NCI-H146 treated with DMSO at 0.1 percent for 48 hours (cell line): ENCODE measurements at regions not wholly inside any gene's neighbourhood (a gene's known extent, or its start where the extent isn't known, plus 50 kb on each side); places are given as distances from the start of the nearest gene placed in this dataset.

Experiments
- DNase-seq: peaks from one replicate; lab custom pipeline; 2025; ENCODE audit not compliant: unreplicated experiment; lab: John Stamatoyannopoulos, UW

- no peak for DNase-seq
Observed at GRCh38 chr14:97458661-97459579, 661.7 kb downstream of the VRK1 start.

DNA sequence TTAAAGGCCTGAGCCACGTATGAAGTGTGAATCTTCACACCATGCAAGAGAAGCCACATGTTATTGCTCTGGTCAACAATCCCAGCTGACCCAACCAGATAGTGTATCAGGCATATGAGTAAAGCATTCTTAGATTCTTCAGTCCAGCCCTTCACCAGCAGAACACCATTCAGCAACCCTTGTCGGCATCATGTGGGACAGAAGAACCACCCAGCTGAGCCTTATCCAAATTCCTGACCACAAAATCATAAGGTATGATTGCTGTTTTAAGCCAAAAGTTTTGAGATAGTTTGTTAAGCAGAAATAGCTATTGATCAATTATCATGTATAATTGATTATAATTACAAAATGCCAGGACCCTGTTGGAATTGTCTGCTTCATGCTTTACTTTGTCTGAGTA lies 664.9 kb downstream of the VRK1 start:
- no peak for DNase-seq

- DNase-seq: no peak
Observed at GRCh38 chr14:97468220-97468619, 671.0 kb downstream of the VRK1 start.

GRCh38 chr14:97477353-97477752 lies 680.2 kb downstream of the VRK1 start:
- no peak for DNase-seq

- DNase-seq: no peak
Observed at GRCh38 chr14:97485201-97485600, 688.0 kb downstream of the VRK1 start.

DNA sequence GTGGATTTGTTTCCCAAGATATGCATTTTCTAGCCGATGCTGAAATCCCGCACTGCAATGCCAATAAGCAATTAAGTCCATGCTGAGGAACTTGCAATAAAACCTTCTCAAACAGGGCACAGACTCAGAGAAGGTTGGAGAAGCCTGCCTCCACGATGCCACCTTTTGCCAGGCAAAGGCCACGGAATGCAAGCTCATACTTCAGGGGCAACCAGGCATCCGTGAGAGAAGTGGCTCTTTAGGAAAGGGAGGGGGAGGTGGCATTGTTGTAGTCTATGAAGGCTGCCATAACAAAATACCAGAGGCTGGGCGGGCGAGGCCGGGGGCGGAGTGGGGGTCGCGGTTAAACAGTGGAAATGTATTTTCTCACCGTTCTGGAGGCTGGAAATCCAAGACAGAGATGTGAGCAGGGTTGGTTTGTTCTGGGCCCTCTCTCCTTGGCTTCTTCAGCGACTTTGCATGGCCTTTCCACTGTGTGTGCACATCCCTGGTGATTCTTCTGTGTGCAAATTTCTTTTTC lies 689.5 kb downstream of the VRK1 start:
- DNase-seq: no peak

DNA sequence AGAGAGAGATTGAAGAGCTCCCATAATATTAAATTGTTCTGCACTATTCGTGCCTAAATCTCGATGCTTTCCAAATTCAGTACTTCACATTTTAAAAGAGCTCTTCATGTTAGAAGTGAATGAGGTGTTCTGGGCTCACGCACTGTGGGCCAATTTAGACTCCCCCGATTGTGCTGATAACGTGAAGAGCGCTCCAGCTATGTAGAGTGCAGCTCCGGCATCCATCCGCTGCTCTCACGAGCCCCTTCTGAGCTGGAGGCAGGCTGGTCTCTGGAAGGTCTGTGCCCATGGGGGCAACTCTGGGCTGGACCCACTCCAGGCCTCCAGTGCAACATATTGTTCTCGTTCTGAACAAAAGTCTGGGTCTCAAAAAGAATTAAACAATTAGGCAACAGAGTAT lies 692.6 kb downstream of the VRK1 start:
- no peak for DNase-seq

- DNase-seq: no peak
Observed at GRCh38 chr14:97490521-97491070, 693.4 kb downstream of the VRK1 start.

GRCh38 chr14:97491697-97492096 lies 694.5 kb downstream of the VRK1 start:
- no peak for DNase-seq

- DNase-seq: no peak
Observed at GRCh38 chr14:97499790-97500481, 702.8 kb downstream of the VRK1 start.

- DNase-seq: no peak
Observed at GRCh38 chr14:97506626-97507025, 709.4 kb downstream of the VRK1 start.

DNA sequence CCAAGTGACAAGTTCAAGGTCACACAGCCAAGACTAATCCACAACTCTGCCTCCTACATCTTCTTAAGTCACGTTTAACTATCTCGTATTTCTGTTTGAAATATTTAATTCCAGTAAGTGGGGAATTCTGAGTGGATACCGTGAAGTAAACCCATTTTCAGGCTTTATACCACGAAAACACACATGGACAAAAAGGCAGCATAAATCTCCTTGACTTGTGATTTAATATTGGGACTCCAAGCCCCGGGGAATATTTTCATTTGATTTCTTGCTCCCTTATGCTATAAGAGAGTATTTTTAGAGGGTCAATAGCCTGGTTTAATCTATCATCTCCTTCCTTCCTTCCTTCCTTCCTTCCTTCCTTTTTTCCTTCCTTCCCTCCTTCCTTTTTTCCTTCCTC lies 716.7 kb downstream of the VRK1 start:
- DNase-seq: no peak

GRCh38 chr14:97517566-97518234 lies 720.5 kb downstream of the VRK1 start:
- DNase-seq: no peak

GRCh38 chr14:97523936-97524335 lies 726.8 kb downstream of the VRK1 start:
- no peak for DNase-seq

DNA sequence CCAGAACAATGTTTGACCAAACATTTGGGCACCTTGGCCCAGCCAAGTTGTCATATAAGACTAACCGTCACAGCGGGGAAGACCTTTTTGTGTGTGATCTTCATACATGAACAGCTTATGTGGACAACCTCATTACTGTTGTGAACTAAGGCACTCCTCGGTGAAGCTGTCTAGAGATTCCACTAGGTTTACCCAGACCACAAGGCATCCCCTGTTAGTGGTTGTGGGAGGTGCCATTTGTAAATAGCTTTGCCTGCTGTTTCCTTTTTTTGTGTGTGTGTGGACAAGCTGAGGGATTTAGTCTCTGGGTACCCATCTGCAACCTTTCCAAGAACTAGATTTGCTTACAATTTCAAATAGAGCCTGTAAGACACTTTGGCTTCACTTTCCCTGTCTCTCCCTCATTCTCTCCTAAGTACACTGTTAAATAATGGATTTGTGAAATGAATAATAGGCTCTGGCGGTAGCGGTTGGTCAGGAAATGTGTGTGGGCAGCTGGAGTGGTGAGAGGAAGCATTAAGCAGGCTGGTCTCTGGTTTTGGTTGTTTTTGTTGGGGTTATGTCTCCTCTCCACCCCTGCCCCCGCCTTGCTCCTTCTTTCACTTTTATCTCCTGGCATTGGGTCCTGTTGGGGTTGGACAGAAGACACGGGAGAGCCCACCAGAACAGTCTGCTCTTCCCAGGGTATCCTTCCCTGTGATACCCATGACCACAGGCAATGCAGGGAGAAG lies 727.6 kb downstream of the VRK1 start:
- DNase-seq: no peak

DNA sequence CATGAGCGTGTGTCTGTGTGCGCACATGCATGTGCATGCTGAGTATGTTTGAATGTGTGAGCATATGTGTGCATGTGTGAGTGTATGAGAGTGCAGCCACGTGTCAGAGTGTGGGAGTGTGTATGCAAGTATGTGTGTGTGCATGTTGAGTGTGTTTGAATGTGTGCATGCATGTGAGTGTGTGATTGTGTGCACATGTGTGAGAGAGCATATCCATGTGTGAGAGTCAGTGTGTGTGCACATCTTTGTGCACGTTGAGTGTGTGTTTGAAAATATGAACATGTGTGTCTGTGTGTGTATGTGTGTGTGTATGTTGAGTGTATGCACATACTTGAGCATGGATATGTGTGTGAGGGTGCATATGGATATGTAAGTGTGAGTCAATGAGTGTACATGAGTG lies 730.8 kb downstream of the VRK1 start:
- DNase-seq: no peak

GRCh38 chr14:97532052-97532451 lies 734.9 kb downstream of the VRK1 start:
- no peak for DNase-seq

DNA sequence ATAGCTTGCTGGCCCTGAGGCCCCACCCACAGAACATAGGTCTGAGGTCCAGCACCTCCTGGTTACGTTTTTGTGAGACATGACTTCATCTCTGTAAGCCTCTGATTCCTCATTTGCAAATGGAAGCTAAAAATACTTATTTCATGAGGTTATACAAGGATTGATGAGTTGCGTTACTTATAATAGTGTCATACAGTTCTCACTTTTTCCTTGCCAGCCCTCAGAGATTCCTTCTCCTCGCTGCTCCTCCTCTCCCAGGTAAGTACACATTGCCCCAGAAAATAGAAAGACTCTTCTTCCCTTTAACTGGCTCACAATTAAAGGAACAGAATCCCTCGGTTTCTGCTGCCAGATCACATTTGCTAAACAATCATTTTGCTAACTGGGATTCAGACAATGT lies 739.2 kb downstream of the VRK1 start:
- no peak for DNase-seq

DNA sequence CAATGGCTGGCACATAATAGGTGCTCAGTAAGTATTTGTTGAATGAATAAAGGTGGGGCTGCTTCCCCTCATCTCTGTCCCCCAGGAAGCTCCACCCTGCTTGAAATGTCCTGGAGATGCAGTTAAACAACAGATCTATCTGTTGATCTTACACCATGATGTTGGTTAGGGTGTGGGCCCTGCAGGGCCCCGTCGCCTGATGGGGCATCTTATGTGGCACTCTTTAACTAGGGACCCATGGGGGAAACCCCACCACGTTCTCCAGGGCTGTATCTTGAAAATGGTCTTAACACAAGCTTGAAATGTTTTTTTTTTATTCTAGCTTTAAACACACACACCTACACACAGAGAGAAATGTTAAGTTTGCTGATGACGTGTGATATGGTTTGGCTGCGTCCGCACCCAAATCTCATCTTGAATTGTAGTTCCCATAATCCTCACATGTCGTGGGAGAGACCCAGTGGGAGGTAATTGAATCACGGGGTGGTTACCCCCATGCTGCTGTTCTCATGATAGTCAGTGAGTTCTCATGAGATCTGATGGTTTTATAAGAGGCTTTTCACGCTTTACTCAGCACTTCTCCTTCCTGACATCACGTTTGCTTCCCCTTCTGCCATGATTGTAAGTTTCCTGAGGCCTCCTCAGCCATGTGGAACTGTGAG lies 741.7 kb downstream of the VRK1 start:
- DNase-seq: no peak

DNA sequence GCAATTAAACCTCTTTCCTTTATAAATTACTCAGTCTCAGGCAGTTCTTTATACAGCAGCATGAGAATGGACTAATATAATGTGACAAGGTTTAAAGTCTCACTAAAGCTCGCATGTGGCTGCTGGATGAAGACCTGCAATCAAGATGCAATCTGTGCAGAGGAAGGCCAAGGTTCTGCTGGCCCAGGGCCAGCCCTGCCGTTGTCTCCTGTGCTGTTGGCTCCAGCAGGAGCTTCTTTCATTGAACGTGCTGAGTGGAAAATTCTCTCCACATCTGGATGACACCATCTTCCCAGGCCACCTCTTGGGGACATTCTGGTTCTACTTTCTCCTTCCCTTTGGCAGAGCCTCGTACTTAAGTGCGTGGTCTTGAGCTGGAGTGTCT lies 742.2 kb downstream of the VRK1 start:
- DNase-seq: no peak
